SK-N-SH treated with all-trans-retinoic acid at 6 μM for 48 hours (cell line): ENCODE measurements at regions not wholly inside any gene's neighbourhood (a gene's known extent, or its start where the extent isn't known, plus 50 kb on each side); places are given as distances from the start of the nearest gene placed in this dataset.

Experiments
- ARNTL ChIP-seq: fragments of 450-650 bp; formaldehyde crosslinking; IDR thresholded peaks from 2 replicates; pipeline ENCODE4 v1.5.0; 2020; ENCODE audit warnings: low read depth, mild to moderate bottlenecking, moderate library complexity, borderline replicate concordance
- ESRRG ChIP-seq: fragments of 250-450 bp; sonication (Bioruptor Pico); IDR thresholded peaks from 2 replicates; pipeline ENCODE4 v1.6.1; 2021; ENCODE audit warnings: mild to moderate bottlenecking
- POU6F1 ChIP-seq: fragments of 250-450 bp; sonication (Bioruptor Pico); IDR thresholded peaks from 2 replicates; pipeline ENCODE4 v1.8.0; 2021; ENCODE audit warnings: low read depth, mild to moderate bottlenecking, moderate library complexity, borderline replicate concordance
- PPARA ChIP-seq: fragments of 250-450 bp; sonication (Bioruptor Pico); IDR thresholded peaks from 2 replicates; pipeline ENCODE4 v1.5.0; 2020; ENCODE audit warnings: mild to moderate bottlenecking, borderline replicate concordance
- RARB ChIP-seq: fragments of 250-450 bp; sonication (Bioruptor Pico); IDR thresholded peaks from 2 replicates; pipeline ENCODE4 v1.8.0; 2021; ENCODE audit warnings: mild to moderate bottlenecking, moderate library complexity
- TOX ChIP-seq: fragments of 250-450 bp; sonication (Bioruptor Pico); IDR thresholded peaks from 2 replicates; pipeline ENCODE4 v1.8.0; 2021; ENCODE audit warnings: mild to moderate bottlenecking, moderate library complexity, borderline replicate concordance
- TF ChIP-seq, protein P1 (sequence below): fragments of 250-450 bp; sonication (Bioruptor Pico); IDR thresholded peaks from 2 replicates; pipeline ENCODE4 v1.5.1; 2021; ENCODE audit warnings: mild to moderate bottlenecking, moderate library complexity
- TF ChIP-seq, protein P2 (sequence below): fragments of 250-450 bp; sonication (Bioruptor Pico); IDR thresholded peaks from 2 replicates; pipeline ENCODE4 v1.5.0; 2020; ENCODE audit warnings: mild to moderate bottlenecking, moderate library complexity

- TF ChIP-seq, protein P1, sequence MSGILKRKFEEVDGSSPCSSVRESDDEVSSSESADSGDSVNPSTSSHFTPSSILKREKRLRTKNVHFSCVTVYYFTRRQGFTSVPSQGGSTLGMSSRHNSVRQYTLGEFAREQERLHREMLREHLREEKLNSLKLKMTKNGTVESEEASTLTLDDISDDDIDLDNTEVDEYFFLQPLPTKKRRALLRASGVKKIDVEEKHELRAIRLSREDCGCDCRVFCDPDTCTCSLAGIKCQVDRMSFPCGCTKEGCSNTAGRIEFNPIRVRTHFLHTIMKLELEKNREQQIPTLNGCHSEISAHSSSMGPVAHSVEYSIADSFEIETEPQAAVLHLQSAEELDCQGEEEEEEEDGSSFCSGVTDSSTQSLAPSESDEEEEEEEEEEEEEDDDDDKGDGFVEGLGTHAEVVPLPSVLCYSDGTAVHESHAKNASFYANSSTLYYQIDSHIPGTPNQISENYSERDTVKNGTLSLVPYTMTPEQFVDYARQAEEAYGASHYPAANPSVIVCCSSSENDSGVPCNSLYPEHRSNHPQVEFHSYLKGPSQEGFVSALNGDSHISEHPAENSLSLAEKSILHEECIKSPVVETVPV (CRISPR knock-in tag) = no peak
- TF ChIP-seq TOX (CRISPR knock-in tag) (no peak), ESRRG (CRISPR knock-in tag) (no peak), POU6F1 (CRISPR knock-in tag) (no peak), RARB (CRISPR knock-in tag) (no peak), ARNTL (CRISPR knock-in tag) (no peak), PPARA (CRISPR knock-in tag) (no peak)
- TF ChIP-seq, protein P2, sequence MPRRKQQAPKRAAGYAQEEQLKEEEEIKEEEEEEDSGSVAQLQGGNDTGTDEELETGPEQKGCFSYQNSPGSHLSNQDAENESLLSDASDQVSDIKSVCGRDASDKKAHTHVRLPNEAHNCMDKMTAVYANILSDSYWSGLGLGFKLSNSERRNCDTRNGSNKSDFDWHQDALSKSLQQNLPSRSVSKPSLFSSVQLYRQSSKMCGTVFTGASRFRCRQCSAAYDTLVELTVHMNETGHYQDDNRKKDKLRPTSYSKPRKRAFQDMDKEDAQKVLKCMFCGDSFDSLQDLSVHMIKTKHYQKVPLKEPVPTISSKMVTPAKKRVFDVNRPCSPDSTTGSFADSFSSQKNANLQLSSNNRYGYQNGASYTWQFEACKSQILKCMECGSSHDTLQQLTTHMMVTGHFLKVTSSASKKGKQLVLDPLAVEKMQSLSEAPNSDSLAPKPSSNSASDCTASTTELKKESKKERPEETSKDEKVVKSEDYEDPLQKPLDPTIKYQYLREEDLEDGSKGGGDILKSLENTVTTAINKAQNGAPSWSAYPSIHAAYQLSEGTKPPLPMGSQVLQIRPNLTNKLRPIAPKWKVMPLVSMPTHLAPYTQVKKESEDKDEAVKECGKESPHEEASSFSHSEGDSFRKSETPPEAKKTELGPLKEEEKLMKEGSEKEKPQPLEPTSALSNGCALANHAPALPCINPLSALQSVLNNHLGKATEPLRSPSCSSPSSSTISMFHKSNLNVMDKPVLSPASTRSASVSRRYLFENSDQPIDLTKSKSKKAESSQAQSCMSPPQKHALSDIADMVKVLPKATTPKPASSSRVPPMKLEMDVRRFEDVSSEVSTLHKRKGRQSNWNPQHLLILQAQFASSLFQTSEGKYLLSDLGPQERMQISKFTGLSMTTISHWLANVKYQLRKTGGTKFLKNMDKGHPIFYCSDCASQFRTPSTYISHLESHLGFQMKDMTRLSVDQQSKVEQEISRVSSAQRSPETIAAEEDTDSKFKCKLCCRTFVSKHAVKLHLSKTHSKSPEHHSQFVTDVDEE (CRISPR knock-in tag) = no peak
Observed at GRCh38 chr10:111410740-111411139, 333.9 kb downstream of the ADRA2A start.
